ENCODE measurements at regions not wholly inside any gene's neighbourhood (a gene's known extent, or its start where the extent isn't known, plus 50 kb on each side); places are given as distances from the start of the nearest gene placed in this dataset.

GRCh38 chr4:188300385-188300784 lies 161.1 kb downstream of the TRIML1 start:
- Histone ChIP-seq H2BK5ac (ENCODE audit: low read depth, low read length, poor library complexity, severe bottlenecking) (no peak overlapping the region), H3K9ac (ENCODE audit: low read depth, low read length) (no peak overlapping the region), H3K18ac (ENCODE audit: low read depth, low read length) (no peak overlapping the region), H2BK120ac (ENCODE audit: low read depth, low read length) (no peak overlapping the region), H4K20me1 (ENCODE audit: insufficient read depth, low read length) (no peaks in the 10 kb centered on the region), H3K4me2 (ENCODE audit: low read depth, low read length) (no peak overlapping the region), H3K27ac (ENCODE audit: insufficient read depth, low read length) (no peak overlapping the region), H3K79me1 (ENCODE audit: low read depth in 1 of 2, low read length in 2 of 2) (no peaks in the 10 kb centered on the region), H3K9me3 (ENCODE audit: control insufficient read depth, insufficient read depth, low read length) (no peaks in the 10 kb centered on the region), H3K27me3 (ENCODE audit: control insufficient read depth, insufficient read depth, low read length) (no peaks in the 10 kb centered on the region), H3K23ac (ENCODE audit: low read depth, low read length) (no peak overlapping the region), H2AFZ (replicated peaks; ENCODE audit: low read length, poor library complexity) (no peak overlapping the region), H3K4ac (ENCODE audit: low read depth, low read length) (0 out of 2 replicates have a peak overlapping the region, but pooled peaks have one; percentile 5), H4K8ac (ENCODE audit: low read depth in 2 of 2, low read length in 2 of 2) (0 out of 4 replicates have a peak overlapping the region, but pooled peaks of 1 of the 2 experiments have one; percentile 15), H4K91ac (ENCODE audit: insufficient read depth, low read depth, low read length) (no peak overlapping the region), H4K5ac (ENCODE audit: low read depth, low read length) (no peak overlapping the region), H3K9me1 (ENCODE audit: insufficient read depth, low read length) (peaks cover 3% of the 10 kb centered on the region; the same call in 1 of the 2 replicates), H2BK20ac (ENCODE audit: low read depth, low read length) (no peak overlapping the region), H2AK5ac (ENCODE audit: low read depth, low read length) (no peak overlapping the region), H3K14ac (replicated peaks; ENCODE audit: low read depth, low read length) (no peak overlapping the region), H3K4me3 (ENCODE audit: insufficient read depth, low read depth, low read length) (no peak overlapping the region), H3K36me3 (ENCODE audit: control insufficient read depth, insufficient read depth, low read length) (no peaks in the 10 kb centered on the region), H2BK15ac (ENCODE audit: low read depth, low read length) (no peak overlapping the region), H2AK9ac (replicated peaks; ENCODE audit: low read depth, low read length, poor library complexity) (no peak overlapping the region), H3K56ac (ENCODE audit: extremely low read depth, insufficient read depth, low read length) (no peak overlapping the region), H3K4me1 (ENCODE audit: control insufficient read depth, insufficient read depth, low read length) (peaks cover 2% of the 10 kb centered on the region; the same call in 1 of the 2 replicates)
- in situ Hi-C loops (cut with MboI; ENCODE audit: low sequenced_read_pairs) (no loop called here), intact Hi-C loops (cut with micrococcal nuclease) (no loop called here), dilution Hi-C loops (cut with HindIII; ENCODE audit: low sequenced_read_pairs, unreplicated experiment) (no loop called here)
- ATAC-seq (ENCODE audit: low read depth) (peak; percentile 62), DNase-seq (peak; percentile 22)
- 33% methylated on average over 1 of the region's 4 CpGs; no CpG with 5 or more reads in 1 of the 2 experiments for WGBS, 2 experiments (ENCODE audit: extremely low coverage in 2 of 2, insufficient read length in 1 of 2)
- CTCF ChIA-PET = interaction anchor here (0.5 to 0.9 kb wide), 2 partner anchors 15 to 621 kb away, joined by 3 read pairs; no protein-coding TSS in a partner anchor
- POLR2A ChIA-PET (ENCODE audit: unreplicated experiment) = no interaction called here
- BruUV-seq (replicated peaks) = no TSS peak
- TF ChIP-seq ELK1 (IDR thresholded peaks at IDR 0.05; ENCODE audit: borderline replicate concordance, low read depth, low read length) = no peak
- no peak for TF ChIP-seq CHD1 (IDR thresholded peaks at IDR 0.05; ENCODE audit: low read depth, low read length)
- TF ChIP-seq SMC3 (IDR thresholded peaks at IDR 0.05; ENCODE audit: low read depth, low read length) = no peak
- no peak for TF ChIP-seq USF2 (IDR thresholded peaks at IDR 0.05; ENCODE audit: low read depth, low read length)
- no peak for TF ChIP-seq POLR2A (IDR thresholded peaks at IDR 0.05; ENCODE audit: low read depth, low read length)
- TF ChIP-seq CTCF (conservative IDR thresholded peaks at IDR 0.05; ENCODE audit: low read depth, low read length) = no peak
- TF ChIP-seq CEBPB (IDR thresholded peaks at IDR 0.05; ENCODE audit: low read depth, low read length) = no peak
- TF ChIP-seq RCOR1 (IDR thresholded peaks at IDR 0.05; ENCODE audit: insufficient replicate concordance, low read length) = no peak
- TF ChIP-seq FOS (IDR thresholded peaks at IDR 0.05; ENCODE audit: low read depth, low read length) = no peak
- no peak for TF ChIP-seq RAD21 (IDR thresholded peaks at IDR 0.05; ENCODE audit: low read length)
- no peak for TF ChIP-seq NFE2L2 (IDR thresholded peaks at IDR 0.05; ENCODE audit: low read depth, low read length)
- TF ChIP-seq MXI1 (IDR thresholded peaks at IDR 0.05; ENCODE audit: borderline replicate concordance, low read depth, low read length) = no peak
- no peak for TF ChIP-seq BHLHE40 (IDR thresholded peaks at IDR 0.05; ENCODE audit: low read depth, low read length)
- TF ChIP-seq MAFK (IDR thresholded peaks at IDR 0.05; ENCODE audit: low read depth, low read length) = no peak
- TF ChIP-seq RFX5 (IDR thresholded peaks at IDR 0.05; ENCODE audit: low read depth, low read length) = no peak
- TF ChIP-seq MAZ (IDR thresholded peaks at IDR 0.05; ENCODE audit: borderline replicate concordance, low read depth, low read length) = no peak

Data from IMR-90 (cell line).